RPMI7951 (cell line): ENCODE measurements at regions not wholly inside any gene's neighbourhood (a gene's known extent, or its start where the extent isn't known, plus 50 kb on each side); places are given as distances from the start of the nearest gene placed in this dataset.

Source experiments
- DNase-seq: peaks from one replicate; pipeline ENCODE4 v3.0.0-alpha.2; 2012; ENCODE audit warnings: low read depth

GRCh38 chr10:90180886-90181691 lies 479.7 kb downstream of the KIF20B start:
- peak; percentile 88 for DNase-seq

GRCh38 chr10:90192825-90193224 lies 491.4 kb downstream of the KIF20B start:
- no peak for DNase-seq

- DNase-seq = peak; percentile 93
Measured at GRCh38 chr10:90193240-90193985, 492.0 kb downstream of the KIF20B start.

- DNase-seq = no peak
Measured at GRCh38 chr10:90195288-90195840, 494.0 kb downstream of the KIF20B start.

- peak; percentile 87 for DNase-seq
Measured at GRCh38 chr10:90197766-90198165, 496.4 kb downstream of the KIF20B start.

GRCh38 chr10:90199093-90199492 lies 497.7 kb downstream of the KIF20B start:
- DNase-seq = no peak

- DNase-seq = no peak
Measured at GRCh38 chr10:90199513-90199912, 498.1 kb downstream of the KIF20B start.

GRCh38 chr10:90204131-90204955 lies 503.0 kb downstream of the KIF20B start:
- peak; percentile 79 for DNase-seq

GRCh38 chr10:90204956-90205314 lies 503.5 kb downstream of the KIF20B start:
- peak; percentile 94 for DNase-seq

- peak; percentile 93 for DNase-seq
Measured at GRCh38 chr10:90205340-90205739, 503.9 kb downstream of the KIF20B start.

- DNase-seq = no peak
Measured at GRCh38 chr10:90213346-90213745, 512.0 kb downstream of the KIF20B start.

GRCh38 chr10:90218846-90219245 lies 517.5 kb downstream of the KIF20B start:
- no peak for DNase-seq

GRCh38 chr10:90222372-90222771 lies 521.0 kb downstream of the KIF20B start:
- peak; percentile 93 for DNase-seq

GRCh38 chr10:90222939-90223338 lies 521.5 kb downstream of the KIF20B start:
- DNase-seq = peak; percentile 89

- no peak for DNase-seq
Measured at GRCh38 chr10:90224791-90225566, 523.6 kb downstream of the KIF20B start.

GRCh38 chr10:90226517-90226916 lies 525.1 kb downstream of the KIF20B start:
- DNase-seq = peak; percentile 45

- peak; percentile 99 for DNase-seq
Measured at GRCh38 chr10:90227217-90227656, 525.8 kb downstream of the KIF20B start.

- DNase-seq = peak; percentile 79
Measured at GRCh38 chr10:90227786-90228185, 526.4 kb downstream of the KIF20B start.

- peak; percentile 74 for DNase-seq
Measured at GRCh38 chr10:90229486-90229885, 528.1 kb downstream of the KIF20B start.

GRCh38 chr10:90233805-90234204 lies 532.4 kb downstream of the KIF20B start:
- DNase-seq = peak; percentile 71

GRCh38 chr10:90245623-90246022 lies 544.2 kb downstream of the KIF20B start:
- peak; percentile 29 for DNase-seq
